NCI-H748 (cell line): ENCODE measurements at regions not wholly inside any gene's neighbourhood (a gene's known extent, or its start where the extent isn't known, plus 50 kb on each side); places are given as distances from the start of the nearest gene placed in this dataset.
"Not testable (repeated sequence)": the region's sequence is repeated elsewhere in the genome, so short reads cannot be mapped to it uniquely, and the experiment has no call there.

ENCODE experiments used
- DNase-seq: peaks from one replicate; lab custom pipeline; 2025; ENCODE audit not compliant: unreplicated experiment; lab: John Stamatoyannopoulos, UW

DNA sequence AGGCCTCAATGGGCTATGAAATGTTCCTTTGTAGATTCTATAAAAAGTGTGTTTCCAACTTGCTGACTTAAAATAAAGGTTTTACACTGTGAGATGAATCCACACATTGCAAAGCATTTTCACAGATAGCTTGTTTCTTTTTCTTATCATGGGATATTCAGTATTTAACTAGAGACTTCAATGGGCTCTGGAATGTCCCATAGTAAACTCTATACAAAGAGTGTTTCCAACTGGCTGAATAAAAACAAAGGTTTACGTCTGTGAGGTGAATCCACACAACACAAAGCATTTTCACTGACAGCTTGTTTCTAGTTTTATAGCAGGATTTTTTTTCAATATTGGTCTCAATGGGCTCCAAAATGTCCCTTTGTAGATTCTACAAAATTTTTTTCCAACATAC is 550.1 kb downstream of the KCNJ18 start:
- DNase-seq, result no peak

DNA sequence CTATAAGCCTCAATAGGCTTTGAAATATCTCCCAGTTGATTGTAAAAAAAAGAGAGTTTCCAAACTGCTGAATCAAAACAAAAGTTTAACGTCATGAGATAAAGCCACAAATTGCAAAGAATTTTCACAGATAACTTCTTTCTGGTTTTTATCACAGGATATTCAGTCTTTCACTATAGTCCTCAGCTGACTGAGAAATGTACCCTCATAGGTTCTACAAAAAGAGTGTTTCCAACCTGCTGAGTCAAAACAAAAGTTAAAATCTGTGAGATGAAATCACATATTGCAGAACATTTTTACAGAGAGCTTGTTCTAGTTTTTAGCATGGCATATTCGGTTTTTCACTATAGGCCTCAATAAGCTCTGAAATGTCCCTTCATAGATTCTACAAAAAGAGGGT is 559.2 kb downstream of the KCNJ18 start:
- DNase-seq, result no peak

DNA sequence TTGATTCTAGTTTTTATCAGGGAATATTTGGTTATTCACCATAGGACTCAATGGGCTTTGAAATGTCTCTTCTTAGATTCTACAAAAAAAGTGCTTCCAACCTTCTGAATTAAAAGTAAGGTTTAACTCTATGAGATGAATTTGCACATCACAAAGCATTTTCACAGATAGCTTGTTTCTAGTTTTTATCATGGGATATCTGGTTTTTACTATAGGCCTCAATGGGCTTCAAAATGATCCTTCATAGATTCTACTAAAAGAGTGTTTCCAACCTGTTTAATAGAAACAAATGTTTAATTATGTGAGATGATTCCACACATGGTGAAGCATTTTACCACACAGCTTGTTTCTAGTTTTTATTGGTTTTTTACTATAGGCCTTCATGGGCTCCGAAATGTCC is 560.7 kb downstream of the KCNJ18 start:
- no peak for DNase-seq

DNA sequence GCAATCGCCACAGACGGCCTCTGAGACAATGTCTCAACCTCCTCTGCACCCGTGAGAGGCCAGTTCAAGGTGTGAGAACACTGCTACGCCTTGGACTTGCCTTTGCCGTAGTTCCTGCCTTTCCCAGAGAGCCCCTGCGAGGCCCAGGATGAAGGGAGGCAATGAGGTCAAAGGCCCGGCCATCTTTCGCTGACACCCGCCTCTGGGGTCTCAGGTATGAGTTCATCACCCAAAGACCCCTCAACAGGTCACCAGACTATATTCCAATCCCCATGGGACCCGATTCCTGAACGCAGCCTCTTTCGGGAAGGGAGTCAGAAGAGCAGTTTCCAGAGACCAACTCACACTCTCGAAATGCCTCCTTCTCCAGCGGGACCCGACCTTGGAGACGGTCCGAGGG is 573.5 kb downstream of the KCNJ18 start:
- DNase-seq, result peak; percentile 38

DNA sequence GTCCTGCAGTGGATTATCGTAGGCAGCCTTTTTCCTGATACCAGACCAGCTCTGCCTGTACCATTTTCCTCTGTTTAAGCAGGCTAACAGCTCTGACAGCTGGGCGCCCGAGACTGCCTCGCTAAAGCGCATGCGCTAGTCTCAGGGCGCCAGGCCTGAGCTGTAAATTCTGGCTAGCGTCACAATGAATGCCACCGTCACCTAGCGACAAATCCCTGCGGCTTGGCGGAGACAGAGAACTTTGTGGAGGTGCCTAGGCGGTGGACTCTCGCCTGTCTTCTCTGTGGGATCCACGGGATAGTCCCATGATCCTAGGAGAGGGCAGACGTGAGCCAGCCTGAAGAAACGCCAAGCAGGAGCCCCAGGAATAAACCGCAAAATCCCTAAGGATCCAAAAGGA is 573.9 kb downstream of the KCNJ18 start:
- DNase-seq, result peak; percentile 86

DNA sequence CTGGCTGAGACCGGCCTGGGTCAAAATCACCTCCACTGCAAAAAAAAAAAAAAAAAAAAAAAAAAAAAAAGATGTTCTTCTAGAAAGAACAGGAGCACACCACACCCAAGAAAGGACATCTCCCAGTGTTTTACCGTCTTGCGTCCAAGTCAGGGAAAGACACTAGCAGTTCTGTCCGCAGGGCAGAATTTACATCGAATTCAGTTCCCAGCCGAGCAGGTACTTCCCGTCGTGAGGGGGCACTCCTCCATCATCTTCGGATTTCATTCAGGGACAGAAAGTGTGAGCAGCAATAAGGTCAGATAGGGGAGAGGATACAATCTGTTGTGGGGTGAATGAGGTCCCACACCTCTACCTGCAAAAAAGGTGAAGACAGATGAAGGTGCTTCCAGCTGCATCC is 574.7 kb downstream of the KCNJ18 start:
- DNase-seq, result no peak

DNA sequence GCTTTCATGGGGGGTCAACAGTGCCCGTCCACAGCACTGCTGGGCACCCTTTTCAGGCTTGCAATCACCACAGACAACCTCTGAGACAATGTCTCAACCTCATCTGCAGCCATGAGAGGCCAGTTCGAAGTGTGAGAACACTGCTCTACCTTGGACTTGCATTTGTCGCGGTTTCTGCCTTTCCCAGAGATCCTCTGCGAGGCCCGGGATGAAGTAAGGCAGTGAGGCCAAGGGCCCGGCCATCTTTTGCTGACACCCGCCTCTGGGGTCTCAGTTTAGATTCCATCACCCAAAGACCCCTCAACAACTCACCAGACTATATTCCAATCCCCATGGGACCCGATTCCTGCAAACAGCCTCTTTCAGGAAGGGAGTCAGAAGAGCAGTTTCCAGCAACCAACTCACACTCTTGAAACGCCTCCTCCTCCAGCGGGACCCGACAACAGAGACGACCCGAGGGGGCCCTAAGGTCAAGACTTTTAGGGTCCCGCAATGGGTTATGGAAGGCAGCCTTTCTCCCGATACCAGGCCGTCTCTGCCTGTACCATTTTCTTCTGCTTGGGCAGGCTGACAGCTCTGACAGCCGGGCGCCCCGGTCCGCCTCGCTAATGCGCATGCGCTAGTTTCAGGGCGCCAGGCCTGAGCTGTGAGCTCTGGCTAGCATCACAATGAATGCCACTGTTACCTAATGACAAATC is 576.0 kb downstream of the KCNJ18 start:
- DNase-seq, result peak; percentile 53

DNA sequence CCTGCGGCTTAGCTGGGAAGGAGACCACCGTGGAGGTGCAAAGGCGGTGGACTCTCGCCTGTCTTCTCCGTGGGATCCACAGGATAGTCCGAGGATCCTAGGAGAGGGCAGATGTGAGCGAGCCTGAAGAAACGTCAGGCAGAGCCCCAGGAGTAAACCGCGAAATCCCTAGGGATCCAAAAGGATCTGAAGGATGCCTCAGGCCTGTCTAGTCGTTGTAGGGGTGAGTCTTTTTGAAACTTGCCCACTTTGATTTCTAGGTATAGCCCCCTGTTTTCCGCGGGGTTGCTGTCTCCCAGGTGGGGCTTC is 576.5 kb downstream of the KCNJ18 start:
- no peak for DNase-seq

DNA sequence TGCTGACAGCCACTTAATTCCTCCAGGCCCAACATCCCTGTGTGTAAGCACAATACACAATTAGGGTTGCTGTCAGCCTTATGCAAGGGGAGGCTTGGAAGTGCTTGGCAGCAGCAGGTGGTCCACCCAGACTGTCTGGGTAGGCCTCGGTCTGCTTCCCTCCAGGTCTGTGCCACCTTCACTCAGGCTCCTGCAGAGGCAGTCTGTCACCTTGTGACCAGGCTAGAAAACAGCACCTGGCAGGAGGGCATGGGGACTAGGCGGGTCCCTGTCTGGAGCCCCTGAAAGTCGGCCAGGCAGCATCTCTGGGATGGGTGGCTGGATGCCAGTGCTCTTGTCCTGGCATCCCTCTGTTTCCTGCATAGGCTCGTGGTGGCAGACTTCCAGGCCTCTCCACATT is 578.1 kb downstream of the KCNJ18 start:
- DNase-seq, result no peak

DNA sequence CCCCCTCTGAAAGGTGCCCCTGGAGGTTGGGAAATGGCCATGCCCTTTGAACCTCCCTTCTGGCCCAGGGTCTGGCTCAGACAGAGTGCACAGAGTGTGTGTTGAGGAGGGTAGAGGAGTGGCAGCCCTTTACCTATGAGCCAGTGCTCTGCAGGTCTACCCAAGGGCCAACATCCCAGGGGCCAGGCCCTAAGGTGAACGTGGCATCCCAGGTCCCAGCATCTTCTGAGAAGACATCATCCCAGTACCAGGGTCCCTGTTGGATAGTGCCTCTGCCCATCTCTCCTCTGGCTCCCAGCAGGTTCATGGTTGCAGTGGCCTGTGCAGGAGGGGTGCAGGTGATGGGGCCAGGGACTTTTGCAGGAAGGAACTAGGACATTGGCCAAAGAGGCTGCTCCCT is 578.5 kb downstream of the KCNJ18 start:
- not testable (repeated sequence) for DNase-seq

DNA sequence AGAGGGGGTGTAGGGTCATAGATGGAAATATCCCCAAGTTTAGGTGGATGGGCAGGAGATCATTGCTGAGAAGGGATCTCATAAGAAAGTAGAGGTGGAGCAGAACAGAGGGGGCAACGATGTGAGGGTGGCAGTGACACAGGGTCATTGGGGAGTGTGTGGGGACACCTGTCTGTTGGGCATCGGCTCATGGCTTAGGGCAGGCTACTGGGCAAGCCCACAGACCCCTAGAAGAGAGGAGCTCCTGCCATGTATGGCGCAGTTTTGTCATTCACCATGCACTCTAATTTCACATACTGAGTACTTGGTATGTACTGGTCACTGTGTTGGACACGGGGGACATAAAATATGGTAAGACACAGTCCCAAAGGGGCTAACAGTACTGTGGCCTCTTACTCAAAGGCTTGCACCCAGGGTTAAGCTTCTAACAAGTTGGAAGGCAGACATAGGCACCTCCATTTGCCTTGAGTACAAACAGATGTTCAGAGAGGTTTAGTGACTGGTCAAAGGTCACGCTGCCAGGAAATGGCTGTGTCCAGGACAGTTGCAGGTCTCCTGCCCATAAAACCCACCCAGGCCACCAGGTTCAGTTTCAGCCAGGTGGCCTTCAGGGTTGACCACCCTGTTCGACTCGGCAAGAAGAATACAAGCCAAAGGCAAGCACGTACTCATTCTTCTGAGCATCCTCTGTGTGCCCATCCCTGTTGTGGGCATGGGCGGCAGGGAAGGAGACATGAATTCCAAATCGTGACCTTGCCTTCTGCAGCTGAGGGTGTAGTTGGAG is 580.2 kb downstream of the KCNJ18 start:
- DNase-seq, result no peak

DNA sequence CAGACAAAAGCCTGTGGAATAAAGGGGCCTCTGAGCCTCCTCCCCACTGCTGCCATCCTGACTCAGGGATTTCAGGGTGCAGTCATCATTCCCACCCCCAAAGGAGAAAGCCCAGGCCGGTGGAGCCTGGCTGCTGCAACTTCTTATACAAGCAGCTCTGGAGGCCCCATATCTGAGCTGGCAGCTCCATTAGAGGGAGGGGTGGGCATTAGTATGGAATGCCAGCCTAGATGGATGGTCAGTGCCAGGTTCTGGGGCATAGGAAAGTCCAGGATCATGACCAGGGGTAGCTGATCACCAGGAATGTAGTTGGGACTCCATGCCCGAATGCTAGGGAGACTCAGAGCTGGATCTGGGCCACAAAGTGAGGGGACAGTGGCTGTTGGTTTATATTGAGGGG is 581.0 kb downstream of the KCNJ18 start:
- DNase-seq, result no peak

DNA sequence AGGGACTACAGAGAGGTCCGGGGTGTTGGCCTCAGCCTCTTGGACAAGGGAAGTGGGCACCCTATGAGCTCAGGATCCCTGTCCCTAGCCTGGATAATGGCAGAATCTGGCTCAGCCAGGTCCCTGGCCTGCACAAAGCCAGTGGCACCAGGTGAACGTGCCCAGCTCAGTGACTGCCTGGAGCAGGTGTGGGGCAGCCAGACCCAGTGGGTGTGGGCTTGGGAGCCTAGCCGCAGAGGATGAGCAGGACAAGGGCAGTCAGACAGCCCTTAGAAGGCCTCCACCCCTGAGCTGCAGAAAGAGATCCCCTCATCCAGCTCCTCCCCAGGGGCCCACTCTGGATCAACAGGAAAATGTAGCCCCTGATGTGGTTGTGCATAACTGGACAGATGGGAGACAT is 585.3 kb downstream of the KCNJ18 start:
- no peak for DNase-seq

DNA sequence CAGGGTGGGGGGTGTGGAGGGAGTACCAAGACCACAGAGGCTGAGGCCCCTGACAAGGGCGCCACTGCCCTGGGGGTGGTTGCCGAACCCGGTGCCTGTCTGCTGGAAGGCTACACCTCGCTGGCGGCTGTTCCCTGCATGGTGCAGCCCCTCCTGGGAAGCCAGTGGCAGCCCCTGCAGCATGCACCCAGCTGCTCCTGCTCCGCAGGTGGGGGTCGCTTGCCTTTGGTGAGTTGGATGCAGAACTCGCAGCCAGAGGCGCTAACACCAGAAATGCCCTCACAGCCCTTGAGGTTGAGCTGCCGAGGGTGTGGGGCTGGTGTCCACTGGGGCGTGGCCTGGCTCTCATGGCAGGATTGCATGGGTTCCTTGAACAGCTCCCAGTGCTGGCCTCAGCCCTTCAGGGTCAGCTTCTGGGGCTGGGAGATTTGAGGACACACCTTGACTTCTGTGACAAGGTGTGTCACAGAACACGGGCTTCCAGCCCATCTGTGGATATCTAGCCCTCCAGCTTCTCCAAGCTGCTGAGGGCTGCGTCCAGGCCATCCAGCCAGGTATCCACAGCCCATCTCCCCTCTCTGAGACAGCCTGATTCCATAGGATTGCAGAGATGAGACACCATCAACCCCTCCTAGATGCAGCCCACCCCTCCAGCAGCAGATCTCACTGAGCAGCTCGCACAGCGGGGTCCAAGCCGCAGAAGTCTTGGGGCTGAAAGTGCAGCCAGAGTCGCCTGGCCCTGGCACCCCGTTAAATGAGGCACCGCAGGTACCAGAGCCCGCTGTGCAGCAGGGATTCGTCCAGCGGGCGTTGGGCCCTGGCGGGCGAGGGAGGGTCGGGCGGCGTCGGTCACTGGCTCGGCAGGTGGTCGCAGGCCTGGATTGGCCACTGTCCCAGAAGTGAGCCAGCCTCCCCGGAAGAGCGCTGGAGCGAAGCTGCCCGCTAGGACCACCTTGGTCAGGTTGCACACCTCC is 586.3 kb downstream of the KCNJ18 start:
- no peak for DNase-seq

DNA sequence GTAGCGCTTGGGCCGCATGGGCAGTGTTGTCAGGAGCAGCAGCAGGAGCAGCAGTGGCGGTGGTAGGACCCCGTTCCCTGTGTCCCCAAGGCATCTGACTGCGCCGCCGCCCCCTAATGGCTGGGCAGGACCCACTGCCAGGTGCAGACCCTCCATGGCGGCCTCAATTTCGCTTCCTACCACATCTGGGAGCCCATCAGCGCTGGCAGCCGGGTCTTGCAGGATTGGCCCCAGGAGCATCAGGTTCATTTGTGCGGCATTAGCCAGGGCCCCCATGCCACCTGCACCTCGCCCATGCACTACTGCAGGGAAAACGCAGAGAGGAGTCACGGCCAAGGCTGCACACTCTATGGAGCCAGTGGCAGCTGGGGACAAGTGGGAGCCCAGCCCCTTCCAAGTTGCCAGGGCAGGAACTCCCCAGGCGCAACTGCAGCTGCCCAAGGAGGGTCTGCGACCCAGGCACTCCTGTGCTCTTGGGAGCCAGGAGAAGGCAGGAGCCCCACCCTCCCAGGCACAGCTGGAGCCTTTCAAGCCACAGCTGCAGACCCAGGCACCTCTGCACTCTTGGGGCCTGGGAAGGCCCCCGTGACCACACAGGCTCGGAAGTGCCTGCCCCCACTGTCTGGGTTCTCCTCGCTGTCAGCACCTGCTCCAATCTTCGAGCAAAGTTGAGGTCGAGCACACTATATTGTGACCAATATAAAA is 594.2 kb downstream of the KCNJ18 start:
- DNase-seq, result no peak

DNA sequence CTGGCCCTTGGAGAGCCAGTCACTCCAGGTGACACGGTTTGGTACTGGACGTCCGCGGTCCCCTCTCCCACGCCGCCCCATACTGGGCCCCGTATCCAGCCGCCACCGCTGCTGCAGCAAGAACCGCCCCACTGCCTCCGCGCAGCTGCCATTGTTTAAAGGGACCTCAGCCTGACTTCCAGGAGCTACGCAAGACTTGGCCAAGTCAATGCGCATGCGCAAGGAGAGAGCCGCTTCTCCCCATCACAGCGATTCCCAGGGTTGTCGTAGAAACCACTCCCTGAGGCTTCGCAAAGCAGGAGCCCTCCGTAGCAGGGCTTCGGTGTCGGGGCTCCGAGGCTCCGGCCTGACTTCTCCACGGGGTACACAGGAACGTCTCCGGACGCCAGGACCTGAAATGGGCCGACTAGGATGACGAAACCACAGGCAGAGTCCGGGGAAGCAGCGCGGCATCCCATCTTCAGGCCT is 606.2 kb downstream of the KCNJ18 start:
- peak; percentile 84 for DNase-seq

DNA sequence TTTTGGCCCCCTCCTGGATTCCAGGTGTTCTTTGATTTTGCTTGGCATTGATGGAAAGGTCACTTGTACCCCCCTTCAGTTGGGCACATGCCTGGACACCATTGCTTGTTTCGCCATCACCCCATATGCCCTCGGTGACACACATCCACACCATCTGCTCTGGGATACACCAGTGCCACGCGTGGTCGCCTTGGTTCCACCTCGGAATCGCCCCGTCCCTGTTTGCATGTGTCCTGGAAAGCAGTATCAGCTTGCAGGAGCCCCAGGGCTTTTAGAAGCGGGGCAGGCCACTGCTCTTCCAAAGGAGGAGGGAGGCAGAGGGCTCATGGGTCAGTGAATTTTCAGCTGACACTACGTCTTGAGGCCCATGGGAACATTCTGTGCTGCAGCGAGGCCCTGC is 607.9 kb downstream of the KCNJ18 start:
- DNase-seq, result no peak

DNA sequence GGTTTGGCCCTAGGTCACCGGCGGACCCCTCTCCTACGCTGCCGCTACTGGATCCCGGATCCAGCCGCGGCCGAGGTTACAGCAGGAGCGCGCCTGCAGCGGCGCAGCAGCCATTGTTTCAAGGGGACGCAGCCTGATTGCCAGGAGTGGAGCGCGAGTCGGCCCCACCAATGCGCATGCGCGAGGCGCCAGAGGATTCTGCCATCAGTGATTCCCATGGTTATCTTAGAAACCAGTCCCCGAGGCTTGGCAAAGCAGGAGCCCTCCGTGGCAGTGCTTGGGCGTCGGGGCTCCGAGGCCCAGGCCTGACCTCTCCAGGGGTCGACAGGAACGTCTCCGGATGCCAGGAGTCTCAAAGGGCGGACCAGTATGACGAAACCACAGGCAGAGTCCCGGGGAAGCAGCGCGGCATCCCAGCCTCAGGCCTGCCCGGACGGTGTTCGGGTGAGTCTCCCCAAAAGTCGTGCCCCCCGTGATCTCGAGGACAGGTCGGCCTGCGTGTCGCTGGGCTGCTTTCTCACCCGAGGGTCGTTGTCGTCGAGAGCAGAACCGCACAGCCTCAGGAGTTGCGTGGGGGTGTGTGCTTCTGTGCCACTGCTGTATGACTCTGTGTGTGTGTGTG is 608.5 kb downstream of the KCNJ18 start:
- DNase-seq, result peak; percentile 62

DNA sequence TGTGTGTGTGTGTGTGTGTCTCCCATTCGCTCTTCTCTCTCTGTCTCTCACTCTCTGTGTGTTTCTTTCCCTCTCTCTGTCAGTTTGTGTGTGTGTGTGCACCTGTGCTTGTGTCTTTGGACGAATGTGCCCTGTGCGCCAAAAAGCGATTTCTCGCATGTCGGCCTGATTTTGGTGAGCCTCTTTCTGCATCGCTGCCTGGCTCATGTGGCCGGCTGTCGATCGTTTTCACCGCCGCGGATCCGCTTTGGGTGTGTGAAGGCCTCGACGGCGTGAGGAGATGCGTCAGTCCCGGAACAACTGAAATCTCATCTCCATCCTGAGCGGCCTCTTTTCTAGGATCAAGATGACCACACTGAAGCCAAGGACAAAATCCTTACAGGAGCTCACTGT is 609.0 kb downstream of the KCNJ18 start:
- no peak for DNase-seq

DNA sequence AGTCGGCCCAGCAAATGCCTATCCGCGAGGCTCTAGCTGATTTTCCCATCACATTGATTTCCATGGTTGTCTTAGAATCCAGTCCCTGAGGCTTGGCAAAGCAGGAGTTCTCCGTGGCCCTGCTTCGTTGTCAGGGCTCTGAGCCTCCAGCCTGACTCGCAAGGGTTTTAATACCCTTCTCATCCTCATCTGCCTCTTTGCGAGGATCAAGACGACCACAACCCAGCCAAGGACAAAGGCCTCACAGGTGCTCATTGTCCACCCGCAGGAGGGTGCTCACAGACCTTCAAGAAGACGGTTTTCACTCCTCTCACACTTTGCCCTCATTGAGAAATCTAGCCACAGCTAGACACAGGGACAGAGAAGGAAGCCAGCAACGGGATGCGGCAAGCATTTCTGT is 610.8 kb downstream of the KCNJ18 start:
- no peak for DNase-seq

DNA sequence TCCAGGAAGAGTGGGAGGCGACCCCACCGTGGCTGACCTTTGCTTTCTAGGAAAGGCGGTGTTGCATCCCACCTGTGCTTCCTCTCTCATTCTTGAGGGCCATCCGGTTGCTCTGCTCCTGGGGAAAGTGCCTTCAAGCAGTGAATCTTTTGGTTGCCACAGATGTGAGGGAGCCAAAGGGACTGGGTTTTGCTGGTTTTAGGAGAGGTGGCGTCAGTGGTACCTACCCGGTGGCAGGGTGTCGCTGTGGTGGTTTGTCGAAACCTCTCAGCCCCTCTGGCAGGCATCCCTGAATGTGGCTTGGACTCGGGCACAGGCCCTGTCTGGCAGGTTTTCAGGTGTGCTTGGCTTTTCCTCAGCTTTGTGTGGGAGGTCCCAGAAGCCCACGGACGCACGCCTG is 611.5 kb downstream of the KCNJ18 start:
- no peak for DNase-seq
